A673 (cell line): ENCODE measurements at regions not wholly inside any gene's neighbourhood (a gene's known extent, or its start where the extent isn't known, plus 50 kb on each side); places are given as distances from the start of the nearest gene placed in this dataset.
"Not testable (repeated sequence)": the region's sequence is repeated elsewhere in the genome, so short reads cannot be mapped to it uniquely, and the experiment has no call there.

Experiments used
- BruUV-seq: library from RNA; stranded (reverse); fragments of 400-500 nt; replicated peaks from 2 replicates; lab custom pipeline; 2021; lab: Mats Ljungman, UMichigan
- CTCF ChIA-PET: fragments of 300-600 bp; sonication (Branson Sonifier 250); formaldehyde crosslinking; loops from one replicate; lab custom pipeline; 2022; ENCODE audit warnings: antibody characterized with exemption; lab: Charles Lee
- POLR2A ChIA-PET: fragments of 300-600 bp; sonication (Branson Sonifier 250); formaldehyde crosslinking; loops from one replicate; lab custom pipeline; 2022; ENCODE audit warnings: antibody characterized with exemption; ENCODE audit not compliant: low non-redundant PET; lab: Charles Lee
- DNase-seq: peaks from one replicate; pipeline ENCODE4 v3.0.0-alpha.2; 2015; ENCODE audit warnings: low spot score
- H3K27ac ChIP-seq: fragments of 200-600 bp; sonication (generic); 2 replicates; pipeline ENCODE4 v1.5.1; 2016; ENCODE audit warnings: mixed run types, low read depth, mild to moderate bottlenecking, mixed read lengths, antibody characterized with exemption, low read length; ENCODE audit not compliant: poor library complexity, severe bottlenecking
- H3K27me3 ChIP-seq: fragments of 200-600 bp; sonication (generic); replicated peaks from 2 replicates; pipeline ENCODE4 v1.6.1; 2017; ENCODE audit warnings: mixed run types, low read depth, mild to moderate bottlenecking, mixed read lengths, antibody characterized with exemption, low read length; ENCODE audit not compliant: insufficient read depth, poor library complexity
- H3K36me3 ChIP-seq: fragments of 200-600 bp; sonication (generic); 2 replicates; pipeline ENCODE4 v1.6.1; 2016; ENCODE audit warnings: mixed run types, mild to moderate bottlenecking, mixed read lengths, antibody characterized with exemption, low read length; ENCODE audit not compliant: insufficient read depth, poor library complexity, severe bottlenecking
- H3K4me1 ChIP-seq: fragments of 200-600 bp; sonication (generic); 2 replicates; pipeline ENCODE4 v1.6.1; 2017; ENCODE audit warnings: mixed run types, mild to moderate bottlenecking, mixed read lengths, antibody characterized with exemption, low read length; ENCODE audit not compliant: insufficient read depth, poor library complexity, severe bottlenecking
- H3K4me3 ChIP-seq: fragments of 200-600 bp; sonication (generic); 2 replicates; pipeline ENCODE4 v1.5.1; 2016; ENCODE audit warnings: low read depth, mixed run types, mild to moderate bottlenecking, mixed read lengths, low read length; ENCODE audit not compliant: poor library complexity, severe bottlenecking
- H3K9me3 ChIP-seq: fragments of 200-600 bp; sonication (generic); 2 replicates; pipeline ENCODE4 v1.6.1; 2016; ENCODE audit warnings: mixed run types, low read depth, mild to moderate bottlenecking, mixed read lengths, antibody characterized with exemption, low read length; ENCODE audit not compliant: poor library complexity, severe bottlenecking
- CTCF ChIP-seq: fragments of 300-800, 200-600 bp; sonication (generic); conservative IDR thresholded peaks from 2 replicates; pipeline ENCODE4 v1.5.1; 2017; ENCODE audit warnings: low read depth, mild to moderate bottlenecking, antibody characterized with exemption, low read length, moderate library complexity, mixed read lengths
- EZH2 ChIP-seq: fragments of 200-600 bp; sonication (generic); IDR thresholded peaks from 2 replicates; pipeline ENCODE4 v1.6.1; 2017; ENCODE audit warnings: borderline replicate concordance, low read depth, mild to moderate bottlenecking, mixed read lengths, antibody characterized with exemption, low read length; ENCODE audit not compliant: poor library complexity, severe bottlenecking
- intact Hi-C: fragments of 100-400 bp; cut with micrococcal nuclease; formaldehyde crosslinking; loops from one replicate; pipeline ENCODE4 v1.10.0; 2022; ENCODE audit not compliant: unreplicated experiment

- H3K4me3 ChIP-seq, result no peak overlapping the region
- CTCF ChIA-PET, result no interaction called here
- DNase-seq, result no peak
- no peak for TF ChIP-seq EZH2
- H3K36me3 ChIP-seq, result no peaks in the 10 kb centered on the region
- no peak overlapping the region for H3K27ac ChIP-seq
- no TSS peak for BruUV-seq
- no peaks in the 10 kb centered on the region for H3K27me3 ChIP-seq
- intact Hi-C loops, result no loop called here
- POLR2A ChIA-PET, result no interaction called here
- peaks cover 12% of the 10 kb centered on the region for H3K9me3 ChIP-seq
- no peaks in the 10 kb centered on the region for H3K4me1 ChIP-seq
Measured at GRCh38 chr6:121630716-121631115, 195.3 kb downstream of the GJA1 start.

- H3K4me3 ChIP-seq, BruUV-seq, H3K27me3 ChIP-seq, H3K36me3 ChIP-seq, DNase-seq, POLR2A ChIA-PET, H3K27ac ChIP-seq, H3K4me1 ChIP-seq, CTCF ChIA-PET: not testable (repeated sequence)
- H3K9me3 ChIP-seq, result peaks cover 17% of the 10 kb centered on the region
- intact Hi-C loops, result loop anchor here (1.0 kb wide), 1 partner anchor 15 kb away; no protein-coding TSS in a partner anchor
Measured at GRCh38 chr6:121631752-121632151, 196.3 kb downstream of the GJA1 start.

GRCh38 chr6:121633309-121633708 lies 197.9 kb downstream of the GJA1 start:
- TF ChIP-seq CTCF (no peak), EZH2 (no peak)
- Histone ChIP-seq H3K9me3 (peaks cover 17% of the 10 kb centered on the region), H3K4me3 (no peak overlapping the region), H3K27me3 (no peaks in the 10 kb centered on the region), H3K36me3 (no peaks in the 10 kb centered on the region), H3K4me1 (no peaks in the 10 kb centered on the region), H3K27ac (no peak overlapping the region)
- DNase-seq, result no peak
- BruUV-seq, result no TSS peak
- ChIA-PET POLR2A (no interaction called here), CTCF (no interaction called here)
- intact Hi-C loops, result no loop called here

- intact Hi-C loops, H3K27ac ChIP-seq, DNase-seq, H3K4me3 ChIP-seq, H3K36me3 ChIP-seq, CTCF ChIA-PET, H3K27me3 ChIP-seq, H3K4me1 ChIP-seq, BruUV-seq, POLR2A ChIA-PET: not testable (repeated sequence)
- peaks cover 17% of the 10 kb centered on the region for H3K9me3 ChIP-seq
Measured at GRCh38 chr6:121634586-121634985, 199.1 kb downstream of the GJA1 start.

- TF ChIP-seq EZH2 (no peak), CTCF (no peak)
- no peak overlapping the region for H3K4me3 ChIP-seq
- no peak for DNase-seq
- CTCF ChIA-PET, result no interaction called here
- H3K36me3 ChIP-seq, result no peaks in the 10 kb centered on the region
- POLR2A ChIA-PET, result no interaction called here
- H3K9me3 ChIP-seq, result peaks cover 17% of the 10 kb centered on the region
- intact Hi-C loops, result no loop called here
- BruUV-seq, result no TSS peak
- no peaks in the 10 kb centered on the region for H3K27me3 ChIP-seq
- H3K4me1 ChIP-seq, result no peaks in the 10 kb centered on the region
- H3K27ac ChIP-seq, result no peak overlapping the region
Measured at GRCh38 chr6:121635355-121635754, 199.9 kb downstream of the GJA1 start.

GRCh38 chr6:121636217-121636616 lies 200.8 kb downstream of the GJA1 start:
- intact Hi-C loops, CTCF ChIA-PET, H3K4me3 ChIP-seq, DNase-seq, H3K27me3 ChIP-seq, H3K36me3 ChIP-seq, H3K4me1 ChIP-seq, POLR2A ChIA-PET, H3K27ac ChIP-seq, BruUV-seq: not testable (repeated sequence)
- peaks cover 17% of the 10 kb centered on the region for H3K9me3 ChIP-seq
